ENCODE measurements at regions not wholly inside any gene's neighbourhood (a gene's known extent, or its start where the extent isn't known, plus 50 kb on each side); places are given as distances from the start of the nearest gene placed in this dataset.

- no peak overlapping the region for H3K4me3 ChIP-seq (ENCODE audit: low read depth, low read length, poor library complexity, severe bottlenecking)
- intact Hi-C loops (cut with micrococcal nuclease; ENCODE audit: unreplicated experiment): no loop called here
- H3K9me3 ChIP-seq (ENCODE audit: low read depth, low read length, poor library complexity, severe bottlenecking): no peaks in the 10 kb centered on the region
- no peaks in the 10 kb centered on the region for H3K36me3 ChIP-seq (ENCODE audit: insufficient read depth, low read length, poor library complexity, severe bottlenecking)
- no peak overlapping the region for H3K27ac ChIP-seq (ENCODE audit: low read depth, low read length, poor library complexity, severe bottlenecking)
- CTCF ChIA-PET: no interaction called here
- H3K27me3 ChIP-seq (replicated peaks; ENCODE audit: insufficient read depth, low read depth, low read length, poor library complexity): peaks cover 30% of the 10 kb centered on the region
- no peak for DNase-seq (ENCODE audit: low spot score)
- TF ChIP-seq CTCF (conservative IDR thresholded peaks at IDR 0.05; ENCODE audit: low read depth, low read length): no peak
- TF ChIP-seq EZH2 (IDR thresholded peaks at IDR 0.05; ENCODE audit: borderline replicate concordance, low read depth, low read length, poor library complexity, severe bottlenecking): no peak
- POLR2A ChIA-PET (ENCODE audit: low non-redundant PET): no interaction called here
- no peaks in the 10 kb centered on the region for H3K4me1 ChIP-seq (ENCODE audit: insufficient read depth, low read length, poor library complexity, severe bottlenecking)
- BruUV-seq (replicated peaks): no TSS peak
These were observed 426.6 kb upstream of the THBS1 start for GRCh38 chr15:39154227-39154638.

GRCh38 chr15:39154776-39155175, 426.1 kb upstream of the THBS1 start:
- DNase-seq (ENCODE audit: low spot score): no peak
- Histone ChIP-seq H3K4me3 (ENCODE audit: low read depth, low read length, poor library complexity, severe bottlenecking) (no peak overlapping the region), H3K36me3 (ENCODE audit: insufficient read depth, low read length, poor library complexity, severe bottlenecking) (no peaks in the 10 kb centered on the region), H3K9me3 (ENCODE audit: low read depth, low read length, poor library complexity, severe bottlenecking) (no peaks in the 10 kb centered on the region), H3K4me1 (ENCODE audit: insufficient read depth, low read length, poor library complexity, severe bottlenecking) (no peaks in the 10 kb centered on the region), H3K27ac (ENCODE audit: low read depth, low read length, poor library complexity, severe bottlenecking) (no peak overlapping the region), H3K27me3 (replicated peaks; ENCODE audit: insufficient read depth, low read depth, low read length, poor library complexity) (peaks cover 33% of the 10 kb centered on the region)
- ChIA-PET POLR2A (ENCODE audit: low non-redundant PET) (no interaction called here), CTCF (no interaction called here)
- no peak for TF ChIP-seq EZH2 (IDR thresholded peaks at IDR 0.05; ENCODE audit: borderline replicate concordance, low read depth, low read length, poor library complexity, severe bottlenecking)
- no peak for TF ChIP-seq CTCF (conservative IDR thresholded peaks at IDR 0.05; ENCODE audit: low read depth, low read length)
- no TSS peak for BruUV-seq (replicated peaks)
- intact Hi-C loops (cut with micrococcal nuclease; ENCODE audit: unreplicated experiment): no loop called here

GRCh38 chr15:39156166-39156565, 424.7 kb upstream of the THBS1 start:
- POLR2A ChIA-PET (ENCODE audit: low non-redundant PET): no interaction called here
- H3K4me3 ChIP-seq (ENCODE audit: low read depth, low read length, poor library complexity, severe bottlenecking): no peak overlapping the region
- CTCF ChIA-PET: no interaction called here

More at GRCh38 chr15:39156166-39156565, 424.7 kb upstream of the THBS1 start:
- TF ChIP-seq CTCF (conservative IDR thresholded peaks at IDR 0.05; ENCODE audit: low read depth, low read length): no peak
- TF ChIP-seq EZH2 (IDR thresholded peaks at IDR 0.05; ENCODE audit: borderline replicate concordance, low read depth, low read length, poor library complexity, severe bottlenecking): no peak
- no peaks in the 10 kb centered on the region for H3K36me3 ChIP-seq (ENCODE audit: insufficient read depth, low read length, poor library complexity, severe bottlenecking)
- peaks cover 42% of the 10 kb centered on the region for H3K27me3 ChIP-seq (replicated peaks; ENCODE audit: insufficient read depth, low read depth, low read length, poor library complexity)
- no peaks in the 10 kb centered on the region for H3K4me1 ChIP-seq (ENCODE audit: insufficient read depth, low read length, poor library complexity, severe bottlenecking)
- DNase-seq (ENCODE audit: low spot score): no peak
- intact Hi-C loops (cut with micrococcal nuclease; ENCODE audit: unreplicated experiment): no loop called here
- no TSS peak for BruUV-seq (replicated peaks)
- no peaks in the 10 kb centered on the region for H3K9me3 ChIP-seq (ENCODE audit: low read depth, low read length, poor library complexity, severe bottlenecking)
- no peak overlapping the region for H3K27ac ChIP-seq (ENCODE audit: low read depth, low read length, poor library complexity, severe bottlenecking)
